CD4-positive, CD25-positive, alpha-beta regulatory T cell (primary cell): ENCODE measurements at regions not wholly inside any gene's neighbourhood (a gene's known extent, or its start where the extent isn't known, plus 50 kb on each side); places are given as distances from the start of the nearest gene placed in this dataset.
"Not testable (repeated sequence)": the region's sequence is repeated elsewhere in the genome, so short reads cannot be mapped to it uniquely, and the experiment has no call there.

Source experiments
- ATAC-seq, 2 donors: fragments of 150-1000 bp; cut with Tn5 transposase; one replicate each; pipeline ENCODE4 v1.10.0; 2021; ENCODE audit warnings: low read depth in 2 of 2, moderate number of reproducible peaks in 2 of 2, moderate library complexity in 1 of 2
- DNase-seq, 3 donors: peaks; one replicate each; pipeline versions ENCODE4 v3.0.0 to v3.0.0-alpha.2; 2012 to 2022; ENCODE audit warnings: mixed read lengths in 1 of 3
- H3K27ac ChIP-seq: one replicate; pipeline ENCODE4 v1.7.0; 2013; ENCODE audit warnings: mild to moderate bottlenecking, low read length; ENCODE audit not compliant: insufficient read depth, poor library complexity, severe bottlenecking
- H3K27me3 ChIP-seq: one replicate; pipeline ENCODE4 v1.7.0; 2013; ENCODE audit warnings: low read length; ENCODE audit not compliant: control insufficient read depth, insufficient read depth
- H3K36me3 ChIP-seq: one replicate; pipeline ENCODE4 v1.7.0; 2013; ENCODE audit warnings: mild to moderate bottlenecking, low read length, moderate library complexity; ENCODE audit not compliant: control insufficient read depth, insufficient read depth
- H3K4me1 ChIP-seq: 2 replicates; pipeline ENCODE4 v1.7.0; 2013; ENCODE audit warnings: mild to moderate bottlenecking, low read length; ENCODE audit not compliant: insufficient read depth, control insufficient read depth, poor library complexity, severe bottlenecking
- H3K4me3 ChIP-seq: one replicate; pipeline ENCODE4 v1.7.0; 2013; ENCODE audit warnings: low read depth, mild to moderate bottlenecking, low read length, moderate library complexity
- H3K9me3 ChIP-seq, 2 experiments: 1 replicate in 1 of 2; 2 replicates in 1 of 2; pipeline ENCODE4 v1.7.0; 2013; ENCODE audit warnings: low read length in 2 of 2, mild to moderate bottlenecking in 1 of 2, moderate library complexity in 1 of 2; ENCODE audit not compliant: control insufficient read depth in 2 of 2
- H3K27ac Mint-ChIP-seq, 3 donors: one replicate each; pipeline ENCODE4 v1.8.0; 2020 to 2022; ENCODE audit warnings: mild to moderate bottlenecking in 3 of 3, mixed read lengths in 3 of 3, moderate library complexity in 2 of 3
- H3K27me3 Mint-ChIP-seq: one replicate; pipeline ENCODE4 v1.8.0; 2022; ENCODE audit warnings: mild to moderate bottlenecking, mixed read lengths
- H3K36me3 Mint-ChIP-seq: one replicate; pipeline ENCODE4 v1.8.0; 2020; ENCODE audit warnings: mixed read lengths
- H3K4me1 Mint-ChIP-seq, 4 donors: one replicate each; pipeline ENCODE4 v1.8.0; 2020 to 2022; ENCODE audit warnings: mixed read lengths in 4 of 4, mild to moderate bottlenecking in 1 of 4
- H3K4me3 Mint-ChIP-seq, 4 donors: one replicate each; pipeline ENCODE4 v1.8.0; 2020 to 2022; ENCODE audit warnings: mild to moderate bottlenecking in 4 of 4, mixed read lengths in 4 of 4, moderate library complexity in 3 of 4
- H3K9me3 Mint-ChIP-seq, 7 donors: one replicate each; pipeline ENCODE4 v1.8.0; 2020 to 2022; ENCODE audit warnings: mixed read lengths in 7 of 7, mild to moderate bottlenecking in 3 of 7, moderate library complexity in 2 of 7

- Mint-ChIP-seq H3K36me3 (no peaks in the 10 kb centered on the region), H3K4me3 (no peak overlapping the region), H3K27ac (no peak overlapping the region), H3K27me3 (no peaks in the 10 kb centered on the region), H3K9me3 (peaks cover 0 to 10% (median 2%) of the 10 kb centered on the region in 7 donors), H3K4me1 (no peaks in the 10 kb centered on the region)
- Histone ChIP-seq H3K4me3 (no peak overlapping the region), H3K4me1 (no peaks in the 10 kb centered on the region), H3K36me3 (no peaks in the 10 kb centered on the region), H3K9me3 (no peaks in the 10 kb centered on the region), H3K27me3 (no peaks in the 10 kb centered on the region), H3K27ac (no peak overlapping the region)
- ATAC-seq (no peak), DNase-seq (no peak)
Observed at GRCh38 chr2:226172309-226172708, 627.3 kb downstream of the IRS1 start.

- H3K27me3 ChIP-seq, result no peaks in the 10 kb centered on the region
- no peak overlapping the region for H3K4me3 ChIP-seq
- H3K4me1 ChIP-seq, result no peaks in the 10 kb centered on the region
- Mint-ChIP-seq H3K4me1 (no peaks in the 10 kb centered on the region), H3K27ac (no peak overlapping the region), H3K27me3 (no peaks in the 10 kb centered on the region), H3K9me3 (no peaks in the 10 kb centered on the region), H3K36me3 (no peaks in the 10 kb centered on the region), H3K4me3 (no peak overlapping the region)
- H3K27ac ChIP-seq, result no peak overlapping the region
- ATAC-seq, result no peak
- H3K9me3 ChIP-seq, result no peaks in the 10 kb centered on the region
- H3K36me3 ChIP-seq, result no peaks in the 10 kb centered on the region
- DNase-seq, result no peak
Observed at GRCh38 chr2:226169751-226170581, 629.7 kb downstream of the IRS1 start.

GRCh38 chr2:226168496-226169160, 631.0 kb downstream of the IRS1 start:
- Mint-ChIP-seq H3K4me1 (no peaks in the 10 kb centered on the region), H3K36me3 (no peaks in the 10 kb centered on the region), H3K27me3 (no peaks in the 10 kb centered on the region), H3K4me3 (no peak overlapping the region), H3K9me3 (peaks cover 0 to 2% (median 0%) of the 10 kb centered on the region in 7 donors), H3K27ac (no peak overlapping the region)
- H3K27ac ChIP-seq, result no peak overlapping the region
- H3K4me3 ChIP-seq, result no peak overlapping the region
- no peaks in the 10 kb centered on the region for H3K4me1 ChIP-seq
- no peaks in the 10 kb centered on the region for H3K27me3 ChIP-seq
- DNase-seq (no peak), ATAC-seq (no peak)
- H3K36me3 ChIP-seq, result no peaks in the 10 kb centered on the region
- H3K9me3 ChIP-seq, result no peaks in the 10 kb centered on the region

- H3K4me1 Mint-ChIP-seq, result no peaks in the 10 kb centered on the region
- Histone ChIP-seq H3K9me3 (no peaks in the 10 kb centered on the region), H3K27me3 (no peaks in the 10 kb centered on the region), H3K27ac (no peak overlapping the region), H3K4me3 (no peak overlapping the region), H3K36me3 (no peaks in the 10 kb centered on the region), H3K4me1 (no peaks in the 10 kb centered on the region)
- no peak overlapping the region for H3K4me3 Mint-ChIP-seq
- H3K9me3 Mint-ChIP-seq, result peaks cover 0 to 2% (median 0%) of the 10 kb centered on the region in 7 donors
- no peaks in the 10 kb centered on the region for H3K27me3 Mint-ChIP-seq
- no peak for DNase-seq
- H3K27ac Mint-ChIP-seq, result no peak overlapping the region
- H3K36me3 Mint-ChIP-seq, result no peaks in the 10 kb centered on the region
- ATAC-seq, result no peak
Observed at GRCh38 chr2:226164512-226164911, 635.1 kb downstream of the IRS1 start.

GRCh38 chr2:226160617-226161016, 639.0 kb downstream of the IRS1 start:
- H3K9me3 ChIP-seq, H3K36me3 Mint-ChIP-seq, H3K36me3 ChIP-seq, H3K4me1 ChIP-seq, H3K4me3 ChIP-seq, H3K27ac ChIP-seq, H3K9me3 Mint-ChIP-seq, H3K4me3 Mint-ChIP-seq, H3K27me3 Mint-ChIP-seq, H3K4me1 Mint-ChIP-seq, H3K27me3 ChIP-seq, H3K27ac Mint-ChIP-seq, DNase-seq, ATAC-seq: not testable (repeated sequence)

GRCh38 chr2:226159875-226160479, 639.6 kb downstream of the IRS1 start:
- Mint-ChIP-seq H3K27me3 (no peaks in the 10 kb centered on the region), H3K4me1 (no peaks in the 10 kb centered on the region)

GRCh38 chr2:226158940-226159339, 640.7 kb downstream of the IRS1 start:
- ATAC-seq, result no peak
- Mint-ChIP-seq H3K36me3 (no peaks in the 10 kb centered on the region), H3K9me3 (peaks cover 0 to 2% (median 0%) of the 10 kb centered on the region in 7 donors), H3K4me3 (no peak overlapping the region), H3K27ac (no peak overlapping the region), H3K4me1 (no peaks in the 10 kb centered on the region), H3K27me3 (no peaks in the 10 kb centered on the region)
- Histone ChIP-seq H3K36me3 (no peaks in the 10 kb centered on the region), H3K9me3 (no peaks in the 10 kb centered on the region), H3K4me1 (no peaks in the 10 kb centered on the region), H3K27me3 (no peaks in the 10 kb centered on the region), H3K4me3 (no peak overlapping the region), H3K27ac (no peak overlapping the region)
- DNase-seq, result no peak

More at GRCh38 chr2:226159875-226160479, 639.6 kb downstream of the IRS1 start:
- no peaks in the 10 kb centered on the region for H3K27me3 ChIP-seq
- H3K9me3 ChIP-seq, result no peaks in the 10 kb centered on the region
- Mint-ChIP-seq H3K36me3 (no peaks in the 10 kb centered on the region), H3K27ac (no peak overlapping the region), H3K9me3 (peaks cover 0 to 2% (median 0%) of the 10 kb centered on the region in 7 donors), H3K4me3 (no peak overlapping the region)
- no peak overlapping the region for H3K4me3 ChIP-seq
- no peaks in the 10 kb centered on the region for H3K36me3 ChIP-seq
- no peak overlapping the region for H3K27ac ChIP-seq
- no peaks in the 10 kb centered on the region for H3K4me1 ChIP-seq
- DNase-seq (no peak), ATAC-seq (no peak)
